OCI-LY3 (cell line): ENCODE measurements at regions not wholly inside any gene's neighbourhood (a gene's known extent, or its start where the extent isn't known, plus 50 kb on each side); places are given as distances from the start of the nearest gene placed in this dataset.

ENCODE experiments used
- CTCF ChIP-seq: fragments of 200-600, 300-600 bp; sonication (generic); IDR thresholded peaks from 2 replicates; pipeline ENCODE4 v1.5.1; 2014; ENCODE audit warnings: antibody characterized with exemption, low read length, low read depth
- EZH2phosphoT487 ChIP-seq: fragments of 200-600 bp; shearing (Covaris generic); IDR thresholded peaks from 2 replicates; pipeline ENCODE4 v1.6.1; 2018; ENCODE audit warnings: antibody characterized with exemption, mixed run types, low read depth

DNA sequence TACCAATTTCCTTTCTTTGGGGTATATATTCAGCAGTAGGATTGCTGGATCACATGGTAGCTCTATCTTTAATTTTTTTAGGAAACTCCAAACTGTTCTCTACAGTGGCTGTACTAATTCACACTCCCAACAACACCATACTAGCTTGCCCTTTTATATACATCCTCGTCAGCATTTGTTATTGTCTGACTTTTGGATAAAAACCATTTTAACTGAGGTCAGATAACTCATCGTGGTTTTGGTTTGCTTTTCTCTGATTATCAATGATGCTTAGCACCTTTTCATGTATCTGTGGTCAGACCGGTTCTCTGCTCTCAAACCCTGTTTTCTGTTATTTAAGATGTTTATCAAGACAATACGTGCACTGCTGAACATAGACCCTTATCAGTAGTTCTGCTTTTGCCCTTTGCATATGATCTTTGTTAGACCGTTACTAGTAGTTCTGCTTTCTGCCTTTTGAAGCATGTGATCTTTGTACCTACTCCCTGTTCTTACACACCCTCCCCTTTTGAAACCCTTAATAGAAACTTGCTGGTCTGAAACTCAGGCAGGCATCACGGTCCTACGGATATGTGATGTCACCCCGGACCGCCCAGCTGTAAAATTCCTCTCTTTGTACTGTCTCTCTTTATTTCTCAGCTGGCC is 474.3 kb downstream of the RSL24D1 start:
- TF ChIP-seq CTCF = no peak
- TF ChIP-seq EZH2phosphoT487 = no peak
